GOT3 (cell line): ENCODE measurements at regions not wholly inside any gene's neighbourhood (a gene's known extent, or its start where the extent isn't known, plus 50 kb on each side); places are given as distances from the start of the nearest gene placed in this dataset.
"Not testable (repeated sequence)": the region's sequence is repeated elsewhere in the genome, so short reads cannot be mapped to it uniquely, and the experiment has no call there.

Experiments
- DNase-seq: peaks from one replicate; lab custom pipeline; 2025; ENCODE audit warnings: mixed read lengths; lab: John Stamatoyannopoulos, UW

DNA sequence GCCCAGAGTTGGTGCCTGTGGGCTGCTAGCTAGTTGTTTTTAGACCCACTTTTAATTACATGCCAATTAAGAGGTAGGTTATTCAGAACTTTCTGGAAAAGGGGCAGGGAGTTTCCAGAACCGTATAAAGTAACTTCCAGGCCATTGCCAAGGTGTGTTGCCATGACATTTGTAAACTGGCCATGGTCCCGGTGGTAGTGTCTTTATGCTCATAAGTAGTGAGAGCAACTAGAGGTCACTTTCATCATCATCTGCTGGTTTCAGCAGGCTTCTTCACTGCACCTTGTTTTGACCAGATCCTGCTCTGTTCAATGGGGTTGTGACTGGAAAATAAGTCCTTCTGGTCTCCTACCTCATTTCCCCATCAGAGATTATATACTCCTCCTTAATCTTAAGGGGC, 207.0 kb downstream of the FAM72C start:
- not testable (repeated sequence) for DNase-seq

GRCh38 chr1:143760366-143760765, 211.4 kb downstream of the FAM72C start:
- DNase-seq: not testable (repeated sequence)

- DNase-seq: not testable (repeated sequence)
Measured at GRCh38 chr1:143755961-143756360, 215.8 kb downstream of the FAM72C start.

- DNase-seq: no peak
Measured at GRCh38 chr1:143748906-143749305, 222.9 kb downstream of the FAM72C start.

- DNase-seq: no peak
Measured at GRCh38 chr1:143736562-143736961, 235.2 kb downstream of the FAM72C start.

DNA sequence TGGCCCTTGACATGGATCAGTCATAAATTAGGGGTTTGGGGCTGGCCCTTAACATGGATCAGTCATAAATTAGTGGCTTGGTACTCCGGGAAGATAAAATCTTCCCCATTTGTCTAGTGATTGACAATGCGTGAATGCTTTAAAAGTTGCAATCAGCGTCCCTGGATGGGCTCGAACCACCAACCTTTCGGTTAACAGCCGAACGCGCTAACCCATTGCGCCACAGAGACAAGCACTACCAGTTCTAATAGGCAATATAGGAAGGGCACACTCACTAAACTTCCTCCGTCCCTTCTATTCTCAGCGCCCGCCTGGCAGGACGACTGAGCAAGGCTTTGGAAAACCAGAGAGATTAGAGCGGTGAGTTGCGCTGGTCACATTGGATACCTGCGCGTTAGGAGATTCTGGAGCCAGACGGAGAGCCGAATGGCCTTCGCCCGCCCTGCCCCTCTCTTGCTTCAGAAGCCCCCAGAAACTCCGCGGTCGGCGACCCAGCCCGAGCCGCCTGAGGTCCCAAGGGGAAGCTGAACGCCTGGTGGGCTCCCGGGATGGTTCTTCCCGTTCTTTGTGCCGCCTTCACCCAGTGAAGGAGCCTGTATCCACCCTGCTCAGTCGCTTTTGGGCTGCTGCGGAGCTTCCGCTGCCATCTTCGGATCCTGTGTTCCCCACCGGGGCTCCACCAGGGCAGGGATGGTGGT, 235.9 kb downstream of the FAM72C start:
- no peak for DNase-seq

DNA sequence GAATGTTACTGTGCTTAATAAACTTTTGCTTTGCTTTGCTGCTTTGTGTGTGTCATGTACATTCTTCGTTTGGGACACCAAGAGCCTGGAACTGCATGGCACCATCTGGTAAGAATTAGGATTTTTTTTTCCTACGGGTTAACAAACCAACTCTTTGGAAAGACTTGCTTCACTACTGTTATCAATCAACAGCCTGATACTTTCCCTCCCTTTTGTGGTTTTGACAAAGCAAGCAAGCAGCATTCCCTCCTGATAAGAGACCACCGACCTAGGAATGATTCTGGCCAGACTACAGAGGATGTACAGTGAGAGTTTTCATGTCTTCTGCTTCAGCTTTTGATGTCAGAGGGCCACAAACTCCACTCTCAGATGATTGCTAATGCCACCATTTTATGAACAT, 237.5 kb downstream of the FAM72C start:
- DNase-seq: not testable (repeated sequence)

DNA sequence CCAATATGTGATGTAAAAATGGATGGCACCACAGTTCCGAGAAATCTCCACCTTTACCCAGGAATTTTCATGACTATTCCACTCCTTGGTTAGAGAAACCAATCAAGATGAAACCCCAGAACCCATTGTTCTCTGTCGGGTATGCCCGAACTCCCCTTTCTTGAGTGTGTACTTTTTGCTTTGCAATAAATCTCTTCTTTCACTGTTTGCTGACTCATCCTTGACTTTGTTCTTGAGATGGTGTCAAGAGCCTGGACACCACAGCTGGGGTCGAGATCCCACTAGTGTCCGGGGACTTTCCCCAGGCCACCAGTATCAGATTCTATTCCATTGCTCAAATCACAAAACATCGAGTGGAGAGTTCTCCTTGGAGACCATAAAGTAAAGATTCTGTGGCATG, 240.9 kb downstream of the FAM72C start:
- not testable (repeated sequence) for DNase-seq

GRCh38 chr1:143729449-143730111, 242.2 kb downstream of the FAM72C start:
- not testable (repeated sequence) for DNase-seq

GRCh38 chr1:143728802-143729448, 242.9 kb downstream of the FAM72C start:
- DNase-seq: not testable (repeated sequence)

- DNase-seq: no peak
Measured at GRCh38 chr1:143727263-143727662, 244.5 kb downstream of the FAM72C start.

DNA sequence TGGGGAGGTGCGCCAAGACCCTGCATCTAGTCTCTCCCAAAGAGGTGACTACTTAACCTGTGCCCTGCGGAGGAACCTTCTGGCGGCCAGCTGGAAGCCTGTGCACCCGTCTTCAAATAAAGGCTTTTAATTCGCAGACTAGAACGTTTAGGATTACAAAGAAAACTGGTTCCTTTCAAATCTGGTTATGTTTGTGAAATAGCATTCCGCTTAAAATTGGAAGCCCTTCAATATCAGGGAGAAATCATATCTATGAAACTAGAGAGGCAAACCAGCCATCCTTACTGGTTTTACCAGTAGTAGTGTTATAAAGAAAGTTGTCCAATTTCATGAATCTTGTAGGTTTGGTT, 250.8 kb downstream of the FAM72C start:
- no peak for DNase-seq

DNA sequence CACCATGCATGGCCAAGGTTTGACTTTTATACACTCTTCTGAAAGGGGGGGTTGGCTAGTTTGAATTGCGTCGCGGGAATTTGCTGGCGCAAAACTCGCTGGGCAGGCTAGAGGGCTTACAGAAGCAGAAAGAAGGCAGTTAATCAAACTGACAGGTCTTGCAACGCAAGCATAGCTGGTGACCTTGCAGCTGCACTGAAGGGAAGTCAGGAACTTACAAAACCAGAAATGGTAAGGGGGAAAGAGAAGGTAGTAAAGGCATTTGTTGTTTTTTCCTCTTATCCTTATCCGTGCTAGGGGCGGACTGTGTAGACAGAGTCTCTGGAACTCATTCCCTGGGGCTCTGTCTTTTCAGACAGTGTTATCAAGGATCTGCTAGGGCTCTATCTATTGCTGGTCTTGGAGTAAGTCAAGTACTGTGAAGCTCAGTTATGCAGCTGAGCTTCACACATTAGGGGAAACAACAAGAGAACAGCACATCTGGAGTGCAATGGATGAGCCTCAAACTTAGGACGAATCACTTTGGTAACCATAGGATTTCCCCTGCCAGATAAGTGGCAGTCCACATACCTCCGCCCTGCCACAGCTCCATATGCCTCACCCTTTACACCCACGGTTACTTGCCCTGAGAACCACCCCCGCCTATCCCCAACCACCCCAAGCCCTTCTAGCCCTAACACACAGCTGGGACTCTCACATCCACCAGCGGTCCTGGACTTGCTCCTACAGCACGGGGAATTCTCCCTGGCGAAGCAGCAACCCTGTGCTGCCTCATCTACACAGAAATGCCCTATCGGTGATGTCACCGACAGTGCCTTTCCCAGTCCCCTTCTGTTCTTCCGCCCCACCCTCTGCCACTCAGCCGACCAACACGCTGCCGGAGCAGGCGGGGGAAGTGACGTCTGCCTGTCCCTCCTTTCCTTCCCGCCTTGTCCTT, 251.4 kb downstream of the FAM72C start:
- DNase-seq: no peak

- DNase-seq: no peak
Measured at GRCh38 chr1:143718524-143718923, 253.3 kb downstream of the FAM72C start.

- DNase-seq: no peak
Measured at GRCh38 chr1:143718021-143718420, 253.8 kb downstream of the FAM72C start.

DNA sequence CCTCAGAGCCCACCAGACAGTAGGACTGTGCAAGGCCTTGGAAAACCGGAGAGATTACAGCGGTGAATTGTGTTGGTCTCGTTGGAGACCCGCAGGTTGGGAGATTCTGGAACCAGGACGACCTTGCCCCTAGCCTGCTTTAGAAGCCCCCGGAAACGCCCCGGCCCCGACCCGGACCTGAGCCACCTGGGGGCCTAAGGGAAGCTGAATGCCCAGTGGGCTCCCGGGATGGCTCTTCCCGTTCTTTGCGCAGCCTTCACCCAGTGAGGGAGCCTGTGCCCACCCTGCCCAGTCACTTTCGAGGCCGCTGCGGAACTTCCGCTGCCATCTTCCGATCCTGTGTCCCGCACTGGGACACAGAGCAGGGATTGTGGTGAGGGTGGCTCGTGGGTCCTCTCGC, 254.4 kb downstream of the FAM72C start:
- no peak for DNase-seq

GRCh38 chr1:143714913-143715312, 256.9 kb downstream of the FAM72C start:
- DNase-seq: not testable (repeated sequence)

GRCh38 chr1:143709606-143710259, 262.1 kb downstream of the FAM72C start:
- not testable (repeated sequence) for DNase-seq

DNA sequence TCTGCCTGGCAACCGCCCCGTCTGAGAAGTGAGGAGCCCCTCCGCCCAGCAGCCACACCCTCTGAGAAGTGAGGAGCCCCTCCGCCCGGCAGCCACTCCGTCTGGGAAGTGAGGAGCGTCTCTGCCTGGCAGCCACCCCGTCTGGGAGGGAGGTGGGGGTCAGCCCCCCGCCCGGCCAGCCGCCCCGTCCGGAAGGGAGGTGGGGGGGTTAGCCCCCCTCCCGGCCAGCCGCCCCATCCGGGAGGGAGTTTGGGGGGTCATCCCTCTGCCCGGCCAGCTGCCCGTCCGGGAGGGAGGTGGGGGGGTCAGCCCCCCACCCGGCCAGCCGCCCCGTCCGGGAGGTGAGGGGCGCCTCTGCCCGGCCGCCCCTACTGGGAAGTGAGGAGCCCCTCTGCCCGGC, 269.0 kb downstream of the FAM72C start:
- DNase-seq: not testable (repeated sequence)

DNA sequence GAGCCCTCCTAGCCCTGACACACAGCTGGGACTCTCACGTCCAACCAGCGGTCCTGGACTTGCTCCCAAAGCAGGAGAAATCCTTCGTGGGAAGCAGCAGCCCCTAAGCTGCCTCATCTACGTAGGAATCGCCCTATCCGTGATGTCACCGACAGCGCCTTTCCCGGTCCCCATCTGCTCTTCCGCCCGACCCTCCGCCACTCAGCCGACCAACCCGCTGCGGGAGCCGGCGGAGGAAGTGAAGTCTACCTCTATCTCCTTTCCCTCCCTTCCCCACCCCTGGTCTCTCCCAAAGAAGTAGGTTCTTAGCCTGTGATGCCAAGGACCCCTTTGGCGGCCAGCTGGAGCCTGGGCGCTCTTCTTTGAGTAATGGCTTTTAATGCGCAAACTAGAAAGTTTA, 272.1 kb downstream of the FAM72C start:
- DNase-seq: no peak

DNA sequence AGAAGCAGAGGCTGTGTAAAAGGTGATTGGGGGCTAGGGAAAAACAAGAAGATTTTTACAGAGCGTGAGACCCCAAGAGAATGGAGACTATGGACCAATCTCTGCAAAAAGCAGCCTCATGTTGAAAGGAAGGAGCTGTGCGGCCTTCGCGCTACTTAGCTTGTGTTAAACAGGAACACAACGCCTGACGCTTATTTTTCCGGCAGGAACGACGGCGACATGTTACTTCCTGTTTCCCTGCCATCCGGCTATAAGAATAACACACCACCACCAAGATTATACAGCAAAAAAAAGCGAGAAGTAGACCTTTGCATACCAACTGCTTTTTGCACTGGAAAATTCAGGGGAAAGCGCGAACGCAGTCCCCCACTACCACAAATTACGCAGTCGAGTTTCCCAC, 272.7 kb downstream of the FAM72C start:
- no peak for DNase-seq

- no peak for DNase-seq
Measured at GRCh38 chr1:143698016-143698415, 273.8 kb downstream of the FAM72C start.
